K562 (cell line): ENCODE measurements at regions not wholly inside any gene's neighbourhood (a gene's known extent, or its start where the extent isn't known, plus 50 kb on each side); places are given as distances from the start of the nearest gene placed in this dataset.

Source experiments
- ATAC-seq: fragments of 200-7000 bp; cut with Tn5 transposase; 3 replicates; pipeline ENCODE4 v1.9.1; 2020; ENCODE audit warnings: moderate library complexity
- BruUV-seq: library from RNA; stranded (reverse); fragments of 400-500 nt; replicated peaks from 2 replicates; lab custom pipeline; 2021; lab: Mats Ljungman, UMichigan
- CTCF ChIA-PET: fragments of 300-600 bp; formaldehyde crosslinking; extraction: SDS; loops from one replicate; lab custom pipeline; 2021; ENCODE audit warnings: low intra/inter-chr PET ratio; lab: Yijun Ruan, JAX
- POLR2A ChIA-PET: fragments of 300-600, 350-650 bp; sonication (Branson Sonifier 250); formaldehyde crosslinking; extraction: SDS; loops from one replicate; lab custom pipeline; 2021; ENCODE audit warnings: antibody characterized with exemption, inconsistent platforms; lab: Yijun Ruan, JAX
- DNase-seq, 4 experiments: peaks; one replicate each; pipeline versions ENCODE4 v3.0.0 to v3.0.0-alpha.2; 2011 to 2018; ENCODE audit warnings: low spot score in 3 of 4, mixed read lengths in 3 of 4; ENCODE audit errors: extremely low read depth in 1 of 4
- FAIRE-seq: peaks from 2 replicates; lab custom pipeline; 2011; peaks lifted over from hg19 to GRCh38; lab: Jason Lieb, UNC
- H2AFZ ChIP-seq: 2 replicates; pipeline ENCODE4 v1.6.0; 2011; ENCODE audit warnings: low read depth, low read length, control low read depth, inconsistent platforms
- H3K27ac ChIP-seq: fragments of 200-600 bp; 3 replicates; pipeline ENCODE4 v1.8.0; 2011; ENCODE audit warnings: low read depth, mild to moderate bottlenecking, control low read depth, inconsistent platforms, low read length, moderate library complexity, mixed read lengths; ENCODE audit errors: extremely low read depth
- H3K27me3 ChIP-seq, 2 experiments: fragments of 300-600 bp in 1 of 2; 2 replicates in 1 of 2; 3 replicates in 1 of 2; pipeline versions ENCODE4 v1.6.0 to v1.8.0; 2011; ENCODE audit warnings: inconsistent platforms in 2 of 2, low read length in 2 of 2, mild to moderate bottlenecking in 1 of 2, mixed read lengths in 1 of 2, moderate library complexity in 1 of 2; ENCODE audit not compliant: control insufficient read depth in 2 of 2, insufficient read depth in 2 of 2
- H3K36me3 ChIP-seq: fragments of 300-600 bp; 3 replicates; pipeline ENCODE4 v1.8.0; 2011; ENCODE audit warnings: mild to moderate bottlenecking, low read length, inconsistent platforms; ENCODE audit not compliant: control insufficient read depth, insufficient read depth
- H3K4me1 ChIP-seq, 2 experiments: fragments of 200-600 bp in 1 of 2; replicated peaks in 1 of 2; 2 replicates in 1 of 2; 3 replicates in 1 of 2; pipeline versions ENCODE4 v1.5.1 to v1.8.0; 2011; ENCODE audit warnings: inconsistent platforms in 2 of 2, low read length in 2 of 2, mild to moderate bottlenecking in 1 of 2, mixed read lengths in 1 of 2, moderate library complexity in 1 of 2; ENCODE audit not compliant: control insufficient read depth in 2 of 2, insufficient read depth in 2 of 2
- H3K4me2 ChIP-seq: 2 replicates; pipeline ENCODE4 v1.6.1; 2011; ENCODE audit warnings: low read length, control low read depth, inconsistent platforms, mixed read lengths; ENCODE audit not compliant: insufficient read depth
- H3K4me3 ChIP-seq: fragments of 200-600 bp; sonication (generic), shearing (Covaris generic); 2 replicates; pipeline ENCODE4 v1.5.1; 2016; ENCODE audit warnings: control low read depth, inconsistent platforms
- H3K79me2 ChIP-seq: fragments of 200-600 bp; 3 replicates; pipeline ENCODE4 v1.8.0; 2011; ENCODE audit warnings: low read length, inconsistent platforms; ENCODE audit not compliant: control insufficient read depth, insufficient read depth
- H3K9ac ChIP-seq, 2 experiments: 2 replicates each; pipeline versions ENCODE4 v1.6.0 to v1.6.1; 2011; ENCODE audit warnings: low read depth in 2 of 2, low read length in 2 of 2, control low read depth in 1 of 2, inconsistent platforms in 1 of 2, mild to moderate bottlenecking in 1 of 2, mixed read lengths in 1 of 2; ENCODE audit not compliant: insufficient read depth in 1 of 2
- H3K9me1 ChIP-seq: one replicate; pipeline ENCODE4 v1.6.0; 2011; ENCODE audit warnings: inconsistent platforms, mild to moderate bottlenecking, low read length, moderate library complexity; ENCODE audit not compliant: control insufficient read depth, insufficient read depth
- H3K9me3 ChIP-seq: replicated peaks from 2 replicates; pipeline ENCODE4 v1.5.1; 2011; ENCODE audit warnings: low read depth, low read length, inconsistent platforms; ENCODE audit not compliant: control insufficient read depth, insufficient read depth
- H4K20me1 ChIP-seq: replicated peaks from 2 replicates; pipeline ENCODE4 v1.6.1; 2011; ENCODE audit warnings: low read length, inconsistent platforms, mixed read lengths; ENCODE audit not compliant: control insufficient read depth, insufficient read depth
- CREB3 ChIP-seq: fragments of 450-650 bp; conservative IDR thresholded peaks from 2 replicates; pipeline ENCODE4 v1.6.1; 2016; ENCODE audit warnings: missing genetic modification characterization, low read depth, mild to moderate bottlenecking, missing compliant biosample characterization, moderate library complexity
- E2F4 ChIP-seq: sonication (generic); formaldehyde crosslinking; IDR thresholded peaks from 2 replicates; pipeline ENCODE4 v1.8.0; 2022; ENCODE audit warnings: mild to moderate bottlenecking, low read depth, missing genetic modification reagents
- E2F6 ChIP-seq, 2 experiments: IDR thresholded peaks; 2 replicates each; pipeline ENCODE4 v1.6.1; 2011; ENCODE audit warnings: borderline replicate concordance in 1 of 2, control low read depth in 1 of 2, low read depth in 1 of 2, low read length in 1 of 2, mild to moderate bottlenecking in 1 of 2, mixed read lengths in 1 of 2, moderate library complexity in 1 of 2; ENCODE audit not compliant: insufficient read depth in 1 of 2, insufficient read length in 1 of 2, poor library complexity in 1 of 2, severe bottlenecking in 1 of 2; ENCODE audit errors: extremely low read depth in 1 of 2
- MIER1 ChIP-seq: fragments of 450-650 bp; IDR thresholded peaks from 2 replicates; pipeline ENCODE4 v1.6.1; 2016; ENCODE audit warnings: antibody characterized with exemption, mild to moderate bottlenecking, low read depth
- NFE2 ChIP-seq: IDR thresholded peaks from 2 replicates; pipeline ENCODE4 v1.6.1; 2014; ENCODE audit warnings: antibody characterized with exemption, low read depth
- NONO ChIP-seq, 2 experiments: fragments of 200-400 bp in 1 of 2; fragments of 450-650 bp in 1 of 2; formaldehyde crosslinking in 1 of 2; IDR thresholded peaks; 2 replicates each; pipeline ENCODE4 v1.6.1; 2017; ENCODE audit warnings: low read depth in 2 of 2, mild to moderate bottlenecking in 2 of 2, moderate library complexity in 2 of 2, low read length in 1 of 2
- RBM14 ChIP-seq: fragments of 200-400 bp; formaldehyde crosslinking; IDR thresholded peaks from 2 replicates; pipeline ENCODE4 v1.6.1; 2018; ENCODE audit warnings: low read depth, mild to moderate bottlenecking, low read length, moderate library complexity, borderline replicate concordance; ENCODE audit not compliant: insufficient read depth
- RBM15 ChIP-seq: fragments of 200-400 bp; formaldehyde crosslinking; IDR thresholded peaks from 2 replicates; pipeline ENCODE4 v1.6.1; 2018; ENCODE audit warnings: mild to moderate bottlenecking, low read length, moderate library complexity; ENCODE audit not compliant: insufficient read depth
- RCOR1 ChIP-seq, 2 experiments: IDR thresholded peaks; 2 replicates each; pipeline ENCODE4 v1.6.1; 2012; ENCODE audit warnings: low read depth in 2 of 2, low read length in 2 of 2, borderline replicate concordance in 1 of 2, improper control_type of control experiment in 1 of 2
- SIN3B ChIP-seq: fragments of 450-650 bp; IDR thresholded peaks from 2 replicates; pipeline ENCODE4 v1.6.1; 2017; ENCODE audit warnings: low read depth, mild to moderate bottlenecking, moderate library complexity
- SMAD4 ChIP-seq: fragments of 250-450 bp; sonication (Bioruptor Pico); conservative IDR thresholded peaks from 2 replicates; pipeline ENCODE4 v1.8.0; 2021; ENCODE audit warnings: inconsistent platforms, mild to moderate bottlenecking, moderate library complexity
- SUPT5H ChIP-seq: fragments of 450-650 bp; IDR thresholded peaks from 2 replicates; pipeline ENCODE4 v1.6.1; 2016
- TCF15 ChIP-seq: fragments of 250-450 bp; sonication (Bioruptor Pico); IDR thresholded peaks from 2 replicates; pipeline ENCODE4 v1.8.0; 2022; ENCODE audit warnings: moderate library complexity, mild to moderate bottlenecking, inconsistent platforms
- ZNF3 ChIP-seq: fragments of 250-450 bp; sonication (Bioruptor Pico); IDR thresholded peaks from 2 replicates; pipeline ENCODE4 v1.5.0; 2021; ENCODE audit warnings: mild to moderate bottlenecking, moderate library complexity
- ZNF586 ChIP-seq: fragments of 450-650 bp; formaldehyde crosslinking; conservative IDR thresholded peaks from 2 replicates; pipeline ENCODE4 v1.4.0; 2020; ENCODE audit warnings: mild to moderate bottlenecking, moderate library complexity
- ZNF76 ChIP-seq: fragments of 250-450 bp; sonication (Bioruptor Pico); IDR thresholded peaks from 2 replicates; pipeline ENCODE4 v1.4.0; 2020; ENCODE audit warnings: mild to moderate bottlenecking, moderate library complexity, borderline replicate concordance
- ZSCAN29 ChIP-seq: fragments of 450-650 bp; IDR thresholded peaks from 2 replicates; pipeline ENCODE4 v1.6.1; 2017
- WGBS: fragments of 100-300 bp; shearing (Covaris generic); methylation state at CpG from one replicate; pipeline ENCODE4 v1.1.6; 2016; ENCODE audit warnings: low coverage, mixed read lengths; ENCODE audit not compliant: insufficient coverage; ENCODE audit errors: missing lambda C conversion rate; 5-methylcytosine and 5-hydroxymethylcytosine counted together
- in situ Hi-C: fragments of 300-500 bp; cut with MboI; formaldehyde crosslinking; loops from 4 replicates; pipeline ENCODE4 v1.15.0; 2018; ENCODE audit warnings: inconsistent platforms, mixed read lengths
- intact Hi-C: fragments of 100-400 bp; cut with micrococcal nuclease; formaldehyde crosslinking; loops from 2 replicates; pipeline ENCODE4 v1.14.2; 2022

GRCh38 chrX:1946974-1947373 is 332.1 kb downstream of the ASMT start:
- no peaks in the 10 kb centered on the region for H3K4me1 ChIP-seq
- no peaks in the 10 kb centered on the region for H4K20me1 ChIP-seq
- H2AFZ ChIP-seq, result no peak overlapping the region
- no TSS peak for BruUV-seq
- H3K9me1 ChIP-seq, result no peaks in the 10 kb centered on the region
- no peak overlapping the region for H3K27ac ChIP-seq
- in situ Hi-C loops (loop anchor here (10.0 to 25.0 kb wide), 3 partner anchors 315 to 665 kb away; no protein-coding TSS in a partner anchor), intact Hi-C loops (no loop called here)
- no peaks in the 10 kb centered on the region for H3K79me2 ChIP-seq
- ATAC-seq (no peak), DNase-seq (no peak), FAIRE-seq (no peak)
- no peak overlapping the region for H3K9ac ChIP-seq
- no peak overlapping the region for H3K4me2 ChIP-seq
- H3K36me3 ChIP-seq, result no peaks in the 10 kb centered on the region
- no peaks in the 10 kb centered on the region for H3K9me3 ChIP-seq
- 47% methylated on average over 9 of the region's 9 CpGs for WGBS
- H3K4me3 ChIP-seq, result no peak overlapping the region
- CTCF ChIA-PET, result no interaction called here
- POLR2A ChIA-PET, result no interaction called here
- H3K27me3 ChIP-seq, result no peaks in the 10 kb centered on the region
- TF ChIP-seq SIN3B (no peak), E2F4 (CRISPR knock-in tag) (no peak), ZNF3 (CRISPR knock-in tag) (no peak), ZNF586 (CRISPR knock-in tag) (no peak), RCOR1 (IDR thresholded peaks at IDR 0.05; ENCODE audit: borderline replicate concordance in 1 of 2, low read depth in 2 of 2, low read length in 2 of 2) (no peak), CREB3 (tag) (no peak), E2F6 (IDR thresholded peaks at IDR 0.05; ENCODE audit: borderline replicate concordance in 1 of 2, extremely low read depth in 1 of 2, insufficient read depth in 1 of 2, insufficient read length in 1 of 2, low read depth in 1 of 2, low read length in 1 of 2, poor library complexity in 1 of 2, severe bottlenecking in 1 of 2) (no peak), NONO (IDR thresholded peaks at IDR 0.05; ENCODE audit: low read depth in 2 of 2, low read length in 1 of 2) (no peak), RBM15 (no peak), TCF15 (CRISPR knock-in tag) (no peak), SUPT5H (no peak), NFE2 (no peak), SMAD4 (CRISPR knock-in tag) (no peak), MIER1 (no peak), RBM14 (no peak), ZSCAN29 (no peak), ZNF76 (CRISPR knock-in tag) (no peak)
